Kidney (tissue), 13 donors: ENCODE measurements at regions not wholly inside any gene's neighbourhood (a gene's known extent, or its start where the extent isn't known, plus 50 kb on each side); places are given as distances from the start of the nearest gene placed in this dataset.

Source experiments
- DNase-seq, 5 donors: peaks; one replicate each; pipeline ENCODE4 v3.0.0-alpha.2; 2013 to 2020
- FAIRE-seq: peaks from 2 replicates; lab custom pipeline; 2012; peaks lifted over from hg19 to GRCh38; lab: Jason Lieb, UNC
- H3K27ac ChIP-seq, 2 donors: one replicate each; pipeline ENCODE4 v1.7.0; 2013; ENCODE audit warnings: low read depth in 2 of 2, low read length in 2 of 2, inconsistent platforms in 1 of 2
- H3K27me3 ChIP-seq: one replicate; pipeline ENCODE4 v1.7.1; 2013; ENCODE audit warnings: low read length, inconsistent platforms; ENCODE audit not compliant: control insufficient read depth, insufficient read depth
- H3K36me3 ChIP-seq, 3 donors: one replicate each; pipeline versions ENCODE4 v1.7.0 to v1.7.1; 2013; ENCODE audit warnings: low read length in 3 of 3, control low read depth in 1 of 3, inconsistent platforms in 1 of 3; ENCODE audit not compliant: insufficient read depth in 3 of 3, control insufficient read depth in 2 of 3
- H3K4me1 ChIP-seq, 3 donors: one replicate each; pipeline versions ENCODE4 v1.7.0 to v1.7.1; 2013; ENCODE audit warnings: low read length in 3 of 3, inconsistent platforms in 1 of 3, low read depth in 1 of 3; ENCODE audit not compliant: control insufficient read depth in 2 of 3, insufficient read depth in 2 of 3
- H3K4me3 ChIP-seq, 3 donors: one replicate each; pipeline versions ENCODE4 v1.7.0 to v1.8.1; 2013; ENCODE audit warnings: low read length in 3 of 3, control low read depth in 1 of 3, inconsistent platforms in 1 of 3
- H3K9ac ChIP-seq, 3 donors: one replicate each; pipeline versions ENCODE4 v1.7.0 to v1.7.1; 2013; ENCODE audit warnings: low read length in 3 of 3, control low read depth in 1 of 3, inconsistent platforms in 1 of 3
- H3K9me3 ChIP-seq, 3 donors: one replicate each; pipeline versions ENCODE4 v1.7.0 to v1.7.1; 2013; ENCODE audit warnings: low read length in 3 of 3, control low read depth in 1 of 3, inconsistent platforms in 1 of 3; ENCODE audit not compliant: control insufficient read depth in 2 of 3, insufficient read depth in 1 of 3
- intact Hi-C: fragments of 100-400 bp; cut with DNase I; formaldehyde crosslinking; loops from one replicate; pipeline ENCODE4 v1.11.1; 2022
- TF ChIP-seq, protein P1 (sequence below): IDR thresholded peaks from 3 replicates; pipeline ENCODE4 v1.5.1; 2012; ENCODE audit warnings: mild to moderate bottlenecking, moderate library complexity, borderline replicate concordance; ENCODE audit not compliant: insufficient read depth; ENCODE audit errors: extremely low read depth
- donor health status: control.
- donor health status: control.
- donor health status: control.
- donor health status: control.
- donor health status: control.
- donor health status: DM: yes; HTN: yes; CAD: no.
- donor health status: Normal renal cell carcinoma (clear cell type).

DNA sequence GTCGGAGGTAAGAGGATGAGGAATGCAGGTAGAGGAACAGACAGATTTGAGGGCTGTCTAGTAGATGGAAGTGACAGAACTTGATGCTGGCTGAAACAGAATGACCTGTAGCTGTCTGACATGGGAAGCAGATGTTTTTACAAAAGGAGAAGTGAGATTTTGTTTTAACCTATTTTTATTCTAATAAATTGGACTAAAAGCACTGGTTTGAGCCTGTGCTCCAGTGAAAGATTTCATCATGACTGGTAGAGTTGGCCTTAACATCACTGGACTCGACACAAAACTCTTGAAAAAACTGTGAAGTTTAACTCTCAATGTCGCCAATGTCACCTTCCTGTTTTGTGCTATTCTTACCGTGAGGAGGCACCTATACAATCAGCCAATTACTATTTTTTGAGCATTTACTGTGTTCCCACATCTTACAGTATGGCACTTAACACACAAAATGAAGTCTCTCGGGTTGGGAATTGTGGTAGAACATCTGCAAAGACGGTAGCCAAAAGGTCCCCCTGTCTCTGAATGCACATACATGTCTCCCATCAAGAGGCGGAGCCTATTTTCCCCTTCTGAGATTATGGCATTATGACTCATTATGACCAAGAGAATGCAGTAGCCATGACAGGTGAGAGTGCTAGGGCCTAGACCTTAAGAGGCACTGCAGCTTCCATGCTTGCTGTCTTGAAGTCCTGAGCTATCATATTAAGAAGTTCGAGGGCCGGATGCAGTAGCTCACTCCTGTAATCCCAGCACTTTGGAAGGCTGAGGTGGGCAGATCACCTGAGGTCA lies 93.2 kb downstream of the FOXF2 start:
- Histone ChIP-seq H3K4me1 (no peaks in the 10 kb centered on the region), H3K9me3 (no peaks in the 10 kb centered on the region), H3K36me3 (no peaks in the 10 kb centered on the region), H3K9ac (no peak overlapping the region), H3K27ac (no peak overlapping the region), H3K4me3 (no peak overlapping the region), H3K27me3 (no peaks in the 10 kb centered on the region)
- no peak for DNase-seq
- intact Hi-C loops: no loop called here
- TF ChIP-seq, protein P1, sequence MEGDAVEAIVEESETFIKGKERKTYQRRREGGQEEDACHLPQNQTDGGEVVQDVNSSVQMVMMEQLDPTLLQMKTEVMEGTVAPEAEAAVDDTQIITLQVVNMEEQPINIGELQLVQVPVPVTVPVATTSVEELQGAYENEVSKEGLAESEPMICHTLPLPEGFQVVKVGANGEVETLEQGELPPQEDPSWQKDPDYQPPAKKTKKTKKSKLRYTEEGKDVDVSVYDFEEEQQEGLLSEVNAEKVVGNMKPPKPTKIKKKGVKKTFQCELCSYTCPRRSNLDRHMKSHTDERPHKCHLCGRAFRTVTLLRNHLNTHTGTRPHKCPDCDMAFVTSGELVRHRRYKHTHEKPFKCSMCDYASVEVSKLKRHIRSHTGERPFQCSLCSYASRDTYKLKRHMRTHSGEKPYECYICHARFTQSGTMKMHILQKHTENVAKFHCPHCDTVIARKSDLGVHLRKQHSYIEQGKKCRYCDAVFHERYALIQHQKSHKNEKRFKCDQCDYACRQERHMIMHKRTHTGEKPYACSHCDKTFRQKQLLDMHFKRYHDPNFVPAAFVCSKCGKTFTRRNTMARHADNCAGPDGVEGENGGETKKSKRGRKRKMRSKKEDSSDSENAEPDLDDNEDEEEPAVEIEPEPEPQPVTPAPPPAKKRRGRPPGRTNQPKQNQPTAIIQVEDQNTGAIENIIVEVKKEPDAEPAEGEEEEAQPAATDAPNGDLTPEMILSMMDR: no peak
- FAIRE-seq: no peak

- Histone ChIP-seq H3K4me1 (no peaks in the 10 kb centered on the region), H3K9me3 (no peaks in the 10 kb centered on the region), H3K36me3 (no peaks in the 10 kb centered on the region), H3K27ac (no peak overlapping the region), H3K27me3 (no peaks in the 10 kb centered on the region), H3K9ac (no peak overlapping the region), H3K4me3 (no peak overlapping the region)
- intact Hi-C loops: no loop called here
- no peak for FAIRE-seq
- TF ChIP-seq, protein P1: no peak
- DNase-seq: no peak
These were observed 96.3 kb downstream of the FOXF2 start for GRCh38 chr6:1485678-1486077.

- no peak overlapping the region for H3K9ac ChIP-seq
- no peak overlapping the region for H3K4me3 ChIP-seq
- H3K27me3 ChIP-seq: no peaks in the 10 kb centered on the region
- H3K36me3 ChIP-seq: no peaks in the 10 kb centered on the region
- TF ChIP-seq, protein P1: no peak
- intact Hi-C loops: no loop called here
- no peaks in the 10 kb centered on the region for H3K4me1 ChIP-seq
- H3K27ac ChIP-seq: no peak overlapping the region
- H3K9me3 ChIP-seq: no peaks in the 10 kb centered on the region
- FAIRE-seq (no peak), DNase-seq (no peak)
These were observed 97.0 kb downstream of the FOXF2 start for GRCh38 chr6:1486387-1486786.

DNA sequence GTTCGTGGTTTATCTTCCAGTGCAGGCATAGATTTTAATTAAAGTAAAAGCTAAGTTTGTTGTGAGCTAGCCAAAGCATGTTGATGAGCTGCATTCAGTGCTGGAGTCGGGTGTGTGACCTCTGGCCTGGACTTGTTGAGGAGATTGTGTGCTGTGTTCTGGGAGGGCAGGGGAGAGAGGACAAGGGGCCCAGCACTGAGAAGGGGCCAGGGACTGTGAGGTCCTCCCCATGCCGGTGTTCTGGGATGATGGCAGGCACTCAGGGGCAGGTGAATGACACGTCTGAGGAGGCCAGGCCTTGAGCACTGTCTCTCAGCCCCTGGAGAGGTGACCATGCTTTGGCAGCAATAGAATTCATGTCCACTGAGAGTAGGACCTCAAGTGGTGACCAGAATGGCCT lies 97.9 kb downstream of the FOXF2 start:
- intact Hi-C loops: no loop called here
- H3K27me3 ChIP-seq: no peaks in the 10 kb centered on the region
- H3K27ac ChIP-seq: no peak overlapping the region

More for the DNA sequence above, 97.9 kb downstream of the FOXF2 start:
- no peak for DNase-seq
- TF ChIP-seq, protein P1: no peak
- H3K36me3 ChIP-seq: no peaks in the 10 kb centered on the region
- no peak overlapping the region for H3K4me3 ChIP-seq
- H3K4me1 ChIP-seq: no peaks in the 10 kb centered on the region
- H3K9ac ChIP-seq: no peak overlapping the region
- no peaks in the 10 kb centered on the region for H3K9me3 ChIP-seq
- FAIRE-seq: no peak
